OCI-M1 (cell line): ENCODE measurements at regions not wholly inside any gene's neighbourhood (a gene's known extent, or its start where the extent isn't known, plus 50 kb on each side); places are given as distances from the start of the nearest gene placed in this dataset.
A peak's percentile ranks its signal among the peaks of the same experiment; 100 is the strongest.
"Not testable (repeated sequence)": the region's sequence is repeated elsewhere in the genome, so short reads cannot be mapped to it uniquely, and the experiment has no call there.

Experiments
- DNase-seq: peaks from one replicate; lab custom pipeline; 2025; lab: John Stamatoyannopoulos, UW

DNA sequence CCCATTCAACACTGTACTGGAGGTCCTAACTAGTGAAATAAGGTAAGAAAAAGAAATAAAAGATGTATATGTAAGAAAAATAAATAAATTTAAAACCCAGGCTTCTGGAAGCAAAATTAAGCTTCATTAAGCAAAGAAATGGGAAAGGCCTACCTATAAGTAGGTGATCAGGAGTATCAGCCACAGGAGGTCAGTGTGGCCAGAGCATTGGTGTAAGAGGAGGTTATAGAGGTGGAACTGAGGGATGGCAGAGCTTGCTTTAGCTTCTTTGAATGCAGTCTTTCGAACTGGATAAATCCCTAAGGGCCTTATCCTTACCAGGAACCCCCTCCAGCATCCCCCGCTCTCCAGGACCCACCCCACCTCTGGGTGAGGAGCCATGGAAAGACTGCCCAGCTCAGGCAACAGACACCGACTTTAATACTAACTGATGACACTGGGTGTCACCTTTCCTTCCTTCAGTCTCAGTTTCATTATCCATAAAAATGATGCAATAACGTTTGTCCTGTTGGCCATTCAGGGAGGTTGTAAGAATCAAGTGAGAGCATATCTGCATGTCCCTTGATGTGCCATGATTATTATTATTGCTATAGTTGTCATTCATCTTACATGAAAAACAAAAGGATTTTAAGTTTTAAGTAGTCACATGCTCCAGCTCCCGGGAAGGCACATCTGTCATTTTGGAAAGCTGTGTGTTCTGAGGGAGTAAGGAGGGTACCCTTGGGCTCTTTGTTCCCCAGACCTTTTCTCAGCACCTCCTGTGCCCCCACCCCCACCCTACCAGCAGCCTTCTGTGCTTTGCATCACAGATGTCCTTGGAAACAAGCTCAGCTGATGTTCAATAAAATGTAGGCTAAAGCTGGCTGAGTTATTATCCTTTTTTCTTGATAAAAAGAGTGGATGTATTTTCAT, 50.8 kb upstream of the CTNNA1 start:
- peak; percentile 93 for DNase-seq

DNA sequence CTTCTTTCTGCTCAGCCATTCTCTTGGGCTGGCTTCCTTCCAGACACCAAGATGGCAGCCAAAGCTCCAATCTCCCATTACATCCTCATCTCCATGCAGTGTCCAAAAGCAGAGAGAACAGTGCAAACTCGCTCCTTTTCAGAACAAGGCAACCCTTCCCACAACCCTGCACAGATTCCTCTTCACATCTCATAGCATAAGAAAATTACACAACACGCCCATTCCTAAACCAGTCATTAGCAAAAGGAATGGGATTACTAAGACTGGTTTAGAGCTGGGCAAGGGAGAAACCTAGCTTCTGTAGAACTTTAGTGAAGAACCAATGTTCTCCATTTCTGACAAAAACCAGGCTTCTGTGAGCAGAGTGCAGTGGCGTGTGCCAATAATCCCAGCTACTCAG, 51.5 kb upstream of the CTNNA1 start:
- peak; percentile 48 for DNase-seq

DNA sequence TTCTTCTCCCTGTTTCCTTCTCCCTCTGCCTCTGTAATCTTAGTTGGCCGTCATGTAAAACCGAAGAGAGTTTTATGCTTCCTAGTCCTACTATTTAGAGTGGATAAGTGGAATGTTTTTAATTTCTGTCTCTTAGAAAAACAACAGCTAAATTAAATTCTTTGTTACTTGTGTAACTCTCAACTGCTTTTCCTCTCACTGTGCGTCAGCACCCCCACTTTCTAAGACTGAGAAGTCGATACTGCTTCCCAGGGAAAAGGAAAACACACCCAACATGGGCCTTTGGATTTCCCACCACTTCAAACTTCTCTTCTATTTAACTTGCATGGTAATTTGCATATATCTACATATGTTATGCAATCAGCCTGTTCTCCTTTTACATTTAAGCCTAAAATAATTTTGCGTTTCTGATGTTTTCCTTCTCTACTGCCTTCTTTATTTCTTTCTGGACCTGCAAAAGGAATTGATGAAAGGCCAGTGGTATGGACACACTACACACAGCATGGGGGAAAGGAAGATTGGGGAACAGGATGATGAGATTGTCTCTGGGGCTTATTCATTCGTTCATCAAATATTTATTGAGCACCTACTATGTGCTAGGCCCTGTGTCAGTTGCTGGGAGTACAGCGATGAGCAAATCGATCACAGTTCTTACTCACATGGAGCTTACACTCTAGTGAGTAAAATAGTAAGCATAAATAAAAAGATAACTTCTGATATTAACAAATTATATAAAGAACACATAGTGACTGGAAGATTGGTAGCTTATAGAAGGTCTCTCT, 52.5 kb upstream of the CTNNA1 start:
- DNase-seq, result peak; percentile 17

DNA sequence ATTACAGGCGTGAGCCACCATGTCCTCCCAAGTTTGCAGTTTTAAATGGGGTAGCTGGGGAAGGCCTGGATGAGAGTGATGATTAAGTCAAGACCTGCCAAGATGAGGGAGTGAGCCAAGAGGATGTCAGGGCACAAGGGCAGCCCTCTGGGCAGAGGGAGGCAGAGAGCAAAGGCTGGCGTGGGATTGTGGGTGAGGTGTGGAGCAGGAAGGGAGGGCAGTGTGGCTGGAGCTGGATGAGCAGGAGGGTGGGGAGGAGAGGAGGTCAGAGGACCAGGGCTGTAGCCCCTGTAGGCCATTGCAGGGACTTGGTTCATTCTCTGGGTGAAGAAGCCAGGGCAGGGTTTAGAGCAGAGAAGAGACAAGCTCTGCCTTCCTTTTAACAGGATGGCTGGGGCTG, 53.7 kb upstream of the CTNNA1 start:
- DNase-seq, result no peak

DNA sequence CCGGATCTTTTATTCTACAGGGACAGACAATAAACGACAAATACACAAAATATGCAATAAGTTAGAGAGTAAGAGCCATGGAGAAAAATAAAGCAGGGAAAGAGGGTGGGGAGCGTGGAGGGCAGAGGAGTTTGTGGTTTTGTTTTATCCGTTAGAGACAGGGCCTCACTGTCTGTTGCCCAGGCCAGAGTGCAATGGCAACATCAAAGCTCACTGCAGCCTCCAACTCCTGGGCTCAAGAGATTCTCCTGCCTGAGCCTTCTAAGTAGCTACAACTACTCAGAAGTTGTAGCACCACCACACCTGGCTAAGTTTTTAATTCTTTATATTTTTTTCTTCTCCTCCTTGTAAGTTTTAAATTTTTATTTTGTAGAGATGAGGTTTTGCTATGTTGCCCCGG, 54.5 kb upstream of the CTNNA1 start:
- DNase-seq, result peak; percentile 53

DNA sequence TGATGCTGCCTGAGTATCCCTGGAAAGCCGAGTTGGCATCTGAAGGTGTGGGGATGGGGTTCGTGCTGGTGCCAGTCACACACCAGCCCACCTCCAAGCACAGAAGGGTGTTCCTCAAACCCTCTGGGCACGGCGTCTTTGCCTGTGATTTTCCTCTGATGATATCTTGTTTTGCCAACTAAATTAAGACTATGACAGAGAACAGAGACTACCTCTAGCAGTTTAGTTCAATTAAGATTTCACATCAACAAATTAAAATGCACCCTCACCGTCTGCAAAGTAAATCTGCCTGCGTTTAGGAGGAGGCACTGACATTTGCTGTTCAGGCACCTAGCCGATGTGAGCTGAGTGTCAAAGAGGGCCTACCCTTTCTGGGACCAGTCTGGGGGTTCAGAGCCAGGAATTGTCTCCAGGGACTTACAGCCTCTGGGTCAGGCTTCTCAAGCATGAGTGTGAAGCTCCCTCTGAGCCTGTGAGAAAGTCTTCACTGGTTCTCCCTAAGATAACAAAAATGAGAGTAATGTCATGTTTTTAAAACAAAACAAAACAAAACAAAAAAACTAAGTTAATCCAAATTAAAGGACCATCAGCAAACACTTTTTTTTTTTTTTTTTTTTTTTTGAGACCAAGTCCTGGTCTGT, 55.4 kb upstream of the CTNNA1 start:
- DNase-seq, result no peak

DNA sequence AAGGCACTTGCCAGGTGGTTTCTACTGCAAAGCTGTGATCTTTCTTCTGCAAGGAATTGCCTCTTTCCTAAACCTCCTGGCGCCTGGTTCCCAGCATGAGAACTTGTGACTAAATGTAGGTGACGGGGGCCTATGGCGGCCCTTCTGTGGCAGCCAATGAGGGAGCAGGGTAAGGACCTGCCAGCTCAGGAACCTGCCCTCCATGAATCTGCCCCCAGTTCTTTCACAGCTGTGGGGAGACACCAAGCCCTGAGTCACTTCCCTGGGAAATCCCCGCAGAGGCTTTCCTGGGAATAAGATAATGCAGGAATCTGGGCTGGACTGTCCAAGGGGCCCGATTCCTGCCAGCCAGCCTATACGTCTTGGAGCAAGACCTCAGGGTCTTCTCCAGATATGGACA, 56.7 kb upstream of the CTNNA1 start:
- DNase-seq, result no peak

DNA sequence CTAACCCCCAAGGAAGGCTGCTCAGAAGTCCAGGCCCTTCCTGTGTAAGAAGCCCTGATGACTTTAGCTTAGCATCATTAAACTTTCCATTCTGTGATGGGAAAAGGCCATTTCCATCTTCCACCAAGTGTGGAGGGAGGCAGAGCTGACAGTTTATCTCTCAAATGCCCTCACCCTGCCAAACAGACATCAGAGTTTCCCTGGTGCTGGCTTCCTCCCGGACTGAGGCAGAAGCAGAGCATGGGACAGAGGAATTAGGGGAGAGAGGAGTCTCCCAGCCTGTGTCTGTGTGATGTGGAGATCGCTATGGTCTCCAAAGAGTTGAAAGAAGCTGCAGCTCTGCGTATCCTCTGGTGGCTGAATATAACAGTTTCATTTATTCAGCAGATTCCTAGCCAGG, 57.4 kb upstream of the CTNNA1 start:
- DNase-seq, result no peak

DNA sequence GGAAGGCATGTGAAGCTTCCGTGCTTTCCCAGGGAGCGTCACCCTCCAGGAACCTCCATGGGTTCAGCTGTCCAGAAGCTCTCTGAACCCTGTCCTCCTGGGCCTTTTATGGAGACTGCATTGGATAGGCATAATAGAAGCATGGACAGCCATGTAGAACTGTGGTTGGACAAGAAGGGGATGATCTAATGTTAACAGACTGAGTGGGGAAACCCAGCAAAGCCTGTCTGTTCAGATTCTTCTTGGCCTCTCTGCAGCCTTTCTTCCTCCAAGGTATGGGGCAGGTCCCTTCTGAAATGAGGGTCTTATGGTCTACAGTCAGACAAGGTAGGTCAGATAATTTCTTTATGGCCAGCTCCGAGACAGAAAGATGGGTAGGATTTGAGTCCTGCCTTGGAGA, 59.1 kb upstream of the CTNNA1 start:
- no peak for DNase-seq

DNA sequence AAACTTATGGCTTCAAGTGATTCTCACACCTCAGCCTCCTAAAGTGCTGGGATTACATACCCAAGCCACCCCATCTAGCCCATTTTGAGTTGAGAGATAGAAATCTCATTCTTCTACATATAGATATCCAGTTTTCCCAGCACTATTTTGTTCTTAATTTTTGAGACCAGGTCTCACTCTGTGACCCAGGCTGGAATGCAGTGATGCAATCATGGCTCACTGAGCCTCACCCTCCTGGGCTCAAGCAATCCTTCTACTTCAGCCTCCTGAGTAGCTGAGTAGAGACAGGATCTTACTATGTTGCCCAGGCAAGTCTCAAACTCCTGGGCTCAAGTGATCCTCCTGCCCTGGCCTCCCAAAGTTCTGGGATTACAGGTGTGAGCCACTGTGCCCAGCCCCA, 60.9 kb upstream of the CTNNA1 start:
- no peak for DNase-seq

DNA sequence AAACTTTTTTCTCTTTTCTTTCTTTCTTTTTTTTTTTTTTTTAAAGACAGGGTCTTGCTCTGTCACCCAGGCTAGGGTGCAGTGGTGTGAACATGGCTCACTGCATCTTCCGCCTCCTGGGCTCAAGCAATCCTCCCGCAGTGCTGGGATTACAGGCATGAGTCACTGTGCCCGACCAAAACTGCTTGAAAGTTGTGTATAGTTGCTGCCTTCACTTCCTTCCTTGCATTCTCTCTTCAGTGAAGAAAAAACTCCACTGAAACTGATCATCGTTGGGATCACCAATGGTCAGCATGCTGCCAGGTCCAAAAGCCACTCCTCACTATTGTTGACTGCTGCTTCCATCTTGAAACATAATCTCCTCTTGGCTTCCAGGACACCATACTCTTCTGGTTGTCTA, 66.6 kb upstream of the CTNNA1 start:
- DNase-seq, result no peak

DNA sequence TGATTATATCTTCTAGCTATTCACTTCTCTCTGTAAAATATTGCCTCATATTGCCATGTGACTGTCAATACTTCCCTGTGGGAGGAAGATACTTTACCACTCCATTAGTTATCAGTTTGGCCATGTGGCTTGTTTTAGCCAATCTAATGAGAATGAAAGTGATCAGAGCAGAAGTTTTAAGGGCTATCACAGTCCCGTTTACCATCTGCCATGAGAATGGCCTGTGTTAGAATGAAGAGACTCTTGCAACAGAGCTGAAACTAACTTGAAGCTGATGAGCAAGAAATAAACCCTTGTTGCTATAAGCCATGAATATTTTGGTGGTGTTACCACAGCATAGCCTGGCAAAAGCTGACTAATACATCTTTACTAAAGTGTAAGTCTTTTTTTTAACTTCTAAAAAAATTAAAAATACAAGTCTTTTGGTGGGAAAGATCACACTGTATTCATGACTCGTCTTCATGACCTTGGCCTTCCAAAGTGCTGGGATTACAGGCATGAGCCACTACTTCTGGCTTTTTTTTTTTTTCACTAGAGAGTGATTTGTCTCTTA, 68.0 kb upstream of the CTNNA1 start:
- DNase-seq, result peak; percentile 92

DNA sequence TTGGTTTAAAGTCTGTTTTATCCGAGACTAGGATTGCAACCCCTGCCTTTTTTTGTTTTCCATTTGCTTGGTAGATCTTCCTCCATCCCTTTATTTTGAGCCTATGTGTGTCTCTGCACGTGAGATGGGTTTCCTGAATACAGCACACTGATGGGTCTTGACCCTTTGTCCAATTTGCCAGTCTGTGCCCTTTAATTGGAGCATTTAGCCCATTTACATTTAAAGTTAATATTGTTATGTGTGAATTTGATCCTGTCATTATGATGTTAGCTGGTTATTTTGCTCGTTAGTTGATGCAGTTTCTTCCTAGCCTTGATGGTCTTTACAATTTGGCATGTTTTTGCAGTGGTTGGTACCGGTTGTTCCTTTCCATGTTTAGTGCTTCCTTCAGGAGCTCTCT, 70.8 kb upstream of the CTNNA1 start:
- not testable (repeated sequence) for DNase-seq

DNA sequence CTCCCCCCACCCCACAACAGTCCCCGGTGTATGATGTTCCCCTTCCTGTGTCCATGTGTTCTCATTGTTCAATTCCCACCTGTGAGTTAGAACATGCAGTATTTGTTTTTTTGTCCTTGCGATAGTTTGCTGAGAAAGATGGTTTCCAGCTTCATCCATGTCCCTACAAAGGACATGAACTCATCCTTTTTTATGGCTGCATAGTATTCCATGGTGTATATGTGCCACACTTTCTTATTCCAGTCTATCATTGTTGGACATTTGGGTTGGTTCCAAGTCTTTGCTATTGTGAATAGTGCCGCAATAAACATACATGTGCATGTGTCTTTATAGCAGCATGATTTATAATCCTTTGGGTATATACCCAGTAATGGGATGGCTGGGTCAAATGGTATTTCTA, 74.4 kb upstream of the CTNNA1 start:
- not testable (repeated sequence) for DNase-seq

DNA sequence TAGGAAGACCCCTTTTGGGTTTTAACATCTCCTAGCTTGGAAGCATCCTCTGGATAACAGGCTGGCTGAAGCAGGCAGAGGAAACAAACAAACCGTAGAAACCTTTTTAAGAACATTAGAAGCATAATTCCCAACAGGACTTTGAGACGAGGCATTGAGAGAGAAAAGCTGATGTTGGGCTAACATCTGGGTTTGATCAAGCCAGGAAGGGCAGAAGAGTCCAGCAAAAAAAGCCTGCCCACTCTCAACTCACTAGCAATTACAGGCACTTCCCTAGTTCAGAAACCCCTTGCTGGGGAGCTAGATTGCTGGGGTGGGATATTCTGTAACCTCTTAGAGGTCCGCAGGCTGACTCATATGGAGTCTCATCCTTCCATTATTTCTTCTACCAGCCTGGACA, 75.4 kb upstream of the CTNNA1 start:
- no peak for DNase-seq

DNA sequence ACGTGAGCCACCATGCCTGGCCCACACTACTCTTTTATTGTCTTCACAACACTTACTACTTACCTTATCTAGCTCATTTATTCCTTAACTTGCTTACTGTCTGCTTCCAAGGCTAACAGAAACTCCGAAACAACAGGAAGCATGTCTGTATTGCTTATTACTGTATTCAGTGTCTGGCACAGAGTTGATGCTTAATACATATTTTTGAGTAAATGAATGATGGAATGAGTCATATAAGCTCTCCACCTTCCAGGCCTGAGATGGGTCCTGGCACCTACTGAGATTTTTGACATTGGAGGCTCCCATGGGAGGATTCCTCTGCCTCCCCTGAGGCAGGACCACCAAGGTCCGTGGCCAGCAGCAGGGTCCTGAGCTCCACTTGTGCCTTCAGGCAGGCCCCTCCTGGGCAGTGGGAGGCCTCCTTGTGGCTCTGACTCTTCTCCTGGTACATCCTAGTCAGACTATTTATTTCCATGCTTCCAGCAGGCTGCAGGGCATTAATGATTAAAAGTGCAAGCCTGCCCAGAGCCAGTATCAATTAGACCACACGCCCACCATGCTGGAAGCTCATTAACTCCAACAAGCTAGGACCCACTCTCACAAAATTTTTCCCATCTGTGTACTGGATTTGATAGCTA, 76.5 kb upstream of the CTNNA1 start:
- DNase-seq, result no peak

DNA sequence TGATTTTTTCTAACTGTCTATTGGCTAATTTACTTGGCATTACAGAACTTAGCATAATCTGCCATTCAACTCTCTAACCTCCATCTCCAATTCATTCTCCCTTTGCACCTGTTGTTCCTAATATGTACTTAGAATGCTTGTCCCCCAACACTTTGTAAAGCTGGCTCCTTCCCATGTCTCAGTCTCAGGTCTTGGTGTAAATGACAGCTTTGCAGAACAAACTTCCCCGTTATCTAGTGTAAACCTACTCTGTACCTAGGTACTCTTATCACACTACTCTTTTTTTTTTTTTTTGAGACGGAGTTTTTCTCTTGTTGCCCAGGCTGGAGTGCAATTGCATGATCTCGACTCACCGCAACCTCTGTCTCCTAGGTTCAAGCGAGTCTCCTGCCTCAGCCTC, 77.2 kb upstream of the CTNNA1 start:
- no peak for DNase-seq

DNA sequence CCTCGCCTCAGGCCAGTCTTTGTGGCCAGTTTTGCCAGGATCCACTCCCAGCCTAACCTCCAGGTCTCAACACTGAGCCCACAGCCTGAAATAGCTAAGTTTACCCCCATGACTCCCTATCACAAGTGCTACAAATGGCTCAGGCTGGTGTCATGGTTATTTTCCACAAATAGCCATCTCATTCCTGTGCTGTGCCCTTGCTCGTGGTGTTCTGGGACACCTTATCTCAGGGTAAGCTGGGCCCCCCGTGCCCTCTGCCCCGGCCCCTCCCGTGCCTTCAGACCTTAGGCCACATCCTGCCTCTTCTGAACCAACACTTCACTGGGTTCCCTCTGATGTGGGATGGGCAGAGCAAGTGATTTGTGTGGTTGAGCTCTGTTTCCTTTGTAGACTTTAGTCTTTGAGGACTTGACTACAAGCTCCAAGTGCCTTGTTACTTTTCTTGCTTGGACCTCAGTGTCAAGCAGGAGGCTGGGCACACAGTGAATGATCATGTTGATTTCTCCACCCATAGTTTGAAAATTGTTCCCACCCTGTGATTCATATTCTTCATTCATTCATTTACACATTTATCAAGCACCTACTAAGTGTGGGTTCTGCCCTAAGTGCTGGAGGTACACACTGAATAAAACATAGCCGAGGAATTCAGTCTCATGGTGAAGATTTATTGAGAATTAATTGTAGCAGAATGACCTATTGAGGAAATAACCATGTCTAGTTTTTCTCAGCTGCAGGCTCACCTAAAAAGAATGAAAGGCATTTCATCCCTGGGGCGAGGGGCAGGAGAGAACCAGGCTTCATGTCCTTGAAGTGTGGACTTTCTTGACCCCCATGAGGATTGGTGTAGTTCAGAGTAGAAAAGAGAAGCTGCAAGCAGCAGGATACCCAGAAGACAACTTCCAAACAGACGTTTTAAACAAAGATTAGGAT, 84.5 kb upstream of the CTNNA1 start:
- no peak for DNase-seq

DNA sequence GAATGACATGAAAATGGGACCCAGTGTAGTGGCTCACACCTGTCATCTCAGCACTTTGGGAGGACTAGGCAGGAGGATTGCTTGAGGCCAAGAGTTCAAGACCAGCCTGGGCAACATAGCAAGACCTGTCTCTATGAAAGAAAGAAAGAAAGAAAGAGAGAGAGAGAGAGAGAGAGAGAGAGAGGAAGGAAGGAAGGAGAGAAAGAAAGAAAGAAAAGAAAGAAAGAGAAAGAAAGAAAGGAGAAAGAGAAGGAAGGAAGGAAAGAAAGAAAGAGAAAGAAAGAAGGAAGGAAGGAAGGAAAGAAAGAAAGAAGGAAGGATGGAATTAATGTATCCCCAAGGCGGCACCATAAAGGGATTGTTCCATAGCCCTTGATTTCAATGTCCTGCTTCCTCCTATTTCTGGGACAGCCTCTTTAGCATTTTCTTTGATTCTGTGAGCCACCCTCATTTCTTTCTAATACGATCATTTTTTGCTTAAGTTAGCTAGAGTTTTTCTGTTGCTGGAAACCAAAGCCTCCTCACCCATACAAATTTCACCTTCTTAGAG, 85.4 kb upstream of the CTNNA1 start:
- not testable (repeated sequence) for DNase-seq

DNA sequence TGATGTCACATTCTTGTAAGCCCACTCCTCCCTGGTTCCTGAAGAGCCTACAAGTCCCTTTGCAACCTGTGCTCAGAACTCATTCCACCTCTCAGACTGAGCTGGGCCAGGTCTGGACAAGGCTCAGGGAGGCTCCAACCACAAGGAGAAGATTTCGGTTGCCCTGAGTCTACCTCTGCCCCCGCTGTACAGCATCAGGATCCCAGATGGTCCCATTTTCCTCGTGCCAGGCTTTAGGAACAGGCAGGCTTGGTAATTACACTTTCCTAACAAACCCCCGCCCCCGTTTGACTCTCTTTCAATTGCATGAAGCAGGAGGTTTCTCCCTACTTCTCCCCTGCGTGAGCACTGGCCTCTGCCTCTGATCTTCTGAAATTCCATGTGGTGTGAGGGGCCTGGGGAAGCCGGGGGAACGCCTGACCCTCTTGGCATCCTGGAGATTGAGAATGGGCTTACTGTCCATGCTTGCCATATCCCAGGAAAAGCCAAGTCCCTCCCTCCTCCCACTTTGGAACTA, 86.9 kb upstream of the CTNNA1 start:
- DNase-seq, result no peak
